GM18870 (cell line): ENCODE measurements at regions not wholly inside any gene's neighbourhood (a gene's known extent, or its start where the extent isn't known, plus 50 kb on each side); places are given as distances from the start of the nearest gene placed in this dataset.
"Not testable (repeated sequence)": the region's sequence is repeated elsewhere in the genome, so short reads cannot be mapped to it uniquely, and the experiment has no call there.

Experiments used
- ATAC-seq: cut with Tn5 transposase; IDR thresholded peaks from one replicate; pipeline ENCODE4 v1.9.1; 2021; ENCODE audit warnings: moderate library complexity; ENCODE audit not compliant: unreplicated experiment

DNA sequence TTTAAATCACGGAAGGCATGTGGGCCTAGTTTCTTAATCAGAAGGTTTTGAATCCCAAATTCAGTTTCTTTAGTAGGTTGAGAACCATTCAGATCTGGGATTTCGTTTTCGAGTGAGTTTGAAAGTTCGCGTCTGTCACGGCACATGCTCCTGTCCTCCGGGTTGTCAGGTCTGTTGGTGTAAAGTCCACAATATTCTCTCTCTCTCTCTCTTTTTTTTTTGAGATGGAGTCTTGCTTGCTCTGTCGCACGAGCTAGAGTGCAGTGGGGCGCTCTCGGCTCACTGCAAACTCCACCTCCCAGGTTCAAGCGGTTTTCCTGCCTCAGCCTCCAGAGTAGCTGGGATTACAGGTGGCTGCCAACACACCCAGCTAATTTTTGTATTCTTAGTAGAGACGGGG lies 4390.6 kb upstream of the TPTE start:
- ATAC-seq, result not testable (repeated sequence)

DNA sequence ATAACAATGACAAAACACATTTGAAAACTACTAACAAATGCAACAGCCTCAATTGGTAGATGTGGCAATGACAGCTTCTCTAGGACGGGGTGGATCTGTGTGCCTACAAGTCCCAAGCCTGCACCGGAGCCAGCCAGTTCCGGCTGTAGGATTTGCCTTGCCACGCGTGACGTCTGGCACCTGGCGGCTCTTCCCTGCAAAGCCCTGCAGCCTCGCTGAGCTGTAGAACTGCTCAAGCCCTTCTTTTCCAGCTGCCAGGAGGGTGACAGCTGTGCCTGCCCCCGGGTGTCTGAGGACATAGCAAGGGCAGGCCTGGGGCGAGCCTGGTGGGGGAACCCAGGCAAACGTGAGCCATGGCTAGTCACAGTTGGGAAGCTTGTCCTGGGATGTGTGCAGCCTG lies 4388.0 kb upstream of the TPTE start:
- not testable (repeated sequence) for ATAC-seq

GRCh38 chr21:6133852-6134630 lies 4387.3 kb upstream of the TPTE start:
- not testable (repeated sequence) for ATAC-seq

DNA sequence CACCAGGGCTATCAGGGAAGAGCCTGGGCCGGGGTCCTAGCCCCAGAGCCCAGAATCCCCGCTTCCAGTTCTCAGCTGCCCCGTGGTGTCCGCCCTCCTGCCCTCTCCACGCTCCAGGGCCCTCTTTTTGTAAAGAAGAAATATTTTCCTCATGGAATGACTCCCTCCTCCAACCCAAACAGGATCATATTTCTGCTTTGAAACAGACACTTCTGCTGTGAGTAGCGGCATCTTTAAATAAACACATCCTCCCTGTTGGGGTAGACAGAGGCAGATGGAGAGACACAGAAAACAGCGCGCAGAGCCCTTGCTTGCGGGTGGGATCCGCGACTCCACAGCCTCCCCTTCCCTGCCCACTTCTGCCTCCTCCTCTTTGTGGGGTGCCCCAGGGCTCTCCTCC lies 4384.7 kb upstream of the TPTE start:
- ATAC-seq, result not testable (repeated sequence)

- not testable (repeated sequence) for ATAC-seq
Observed at GRCh38 chr21:6138244-6139136, 4382.9 kb upstream of the TPTE start.

DNA sequence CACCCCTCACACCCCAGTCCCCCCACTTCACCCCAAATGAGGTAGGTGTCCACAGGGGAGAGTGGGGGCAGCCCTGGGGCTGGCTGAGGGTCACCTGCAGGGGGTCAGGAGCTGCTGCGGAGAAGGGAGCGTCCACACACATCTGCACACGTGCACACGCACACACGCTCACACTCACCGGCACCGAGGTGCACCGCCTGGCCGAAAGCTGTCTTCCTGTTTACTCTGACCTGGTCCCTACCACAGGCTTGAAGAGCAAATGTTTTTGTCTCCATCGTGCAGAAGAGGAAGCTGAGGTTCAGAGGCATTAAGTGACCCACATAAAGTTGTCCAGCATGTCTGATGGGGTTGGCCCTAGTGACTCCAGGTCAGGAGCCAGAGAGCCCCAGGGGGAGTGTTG lies 4382.1 kb upstream of the TPTE start:
- ATAC-seq, result not testable (repeated sequence)

GRCh38 chr21:6139862-6140261 lies 4381.5 kb upstream of the TPTE start:
- ATAC-seq, result not testable (repeated sequence)

- not testable (repeated sequence) for ATAC-seq
Observed at GRCh38 chr21:6140467-6141137, 4380.8 kb upstream of the TPTE start.

GRCh38 chr21:6141138-6141474 lies 4380.3 kb upstream of the TPTE start:
- not testable (repeated sequence) for ATAC-seq

- ATAC-seq, result not testable (repeated sequence)
Observed at GRCh38 chr21:6153154-6153553, 4368.2 kb upstream of the TPTE start.

GRCh38 chr21:6154524-6155320 lies 4366.7 kb upstream of the TPTE start:
- not testable (repeated sequence) for ATAC-seq

DNA sequence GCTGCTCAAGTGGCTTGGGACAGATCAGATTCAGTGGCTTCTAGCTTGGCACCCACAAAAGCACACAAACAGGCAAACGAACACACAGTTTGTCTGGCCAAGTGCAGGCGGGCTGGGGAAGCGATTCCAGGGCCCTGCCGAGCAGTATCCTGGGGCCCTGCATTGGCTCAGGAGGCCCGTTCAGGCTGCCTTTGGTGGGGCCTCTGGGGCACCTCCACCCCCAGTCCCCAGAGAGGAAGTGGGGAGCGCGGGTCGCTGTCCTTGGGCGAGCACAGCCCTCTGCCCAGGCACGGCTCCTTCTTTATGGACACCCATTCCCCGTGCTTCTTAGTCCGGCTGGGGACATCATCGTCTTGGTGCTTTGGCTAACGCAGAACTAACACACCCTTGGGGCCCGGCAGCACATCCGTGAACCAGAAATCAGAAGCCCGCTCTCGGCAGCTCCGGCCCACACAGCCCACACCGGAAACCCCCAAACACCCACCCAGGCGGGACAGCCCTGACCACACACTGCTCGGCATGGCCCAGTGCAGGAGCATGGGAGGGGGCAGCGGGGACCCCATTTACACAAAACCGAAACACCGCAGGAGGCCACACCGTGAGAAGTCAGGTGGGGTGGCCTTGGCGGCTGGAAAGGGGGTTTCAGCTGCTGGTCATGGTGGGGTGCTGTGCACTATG lies 4364.5 kb upstream of the TPTE start:
- ATAC-seq, result not testable (repeated sequence)

GRCh38 chr21:6157515-6157914 lies 4363.9 kb upstream of the TPTE start:
- ATAC-seq, result not testable (repeated sequence)

DNA sequence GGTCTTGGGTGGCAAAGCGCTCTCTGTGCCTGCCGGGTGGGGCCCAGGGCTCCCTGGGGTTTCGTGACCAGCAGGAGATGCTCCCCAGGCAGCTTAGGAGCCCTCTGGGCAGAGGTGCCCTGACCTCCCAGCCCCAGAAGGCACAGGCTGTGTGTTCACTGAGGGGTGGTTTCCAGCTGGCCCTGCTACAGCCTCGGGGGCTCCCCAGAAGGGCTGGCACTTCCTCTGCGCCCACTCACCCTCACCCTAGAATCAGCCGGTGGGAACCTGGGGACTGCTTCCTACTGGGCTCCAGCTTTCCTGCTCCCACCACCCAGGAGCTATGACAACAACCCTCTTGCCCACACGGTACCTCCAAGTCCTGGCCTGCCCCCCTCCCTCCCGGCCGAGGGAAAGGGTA lies 4363.2 kb upstream of the TPTE start:
- not testable (repeated sequence) for ATAC-seq
